Keratinocyte (primary cell): ENCODE measurements at regions not wholly inside any gene's neighbourhood (a gene's known extent, or its start where the extent isn't known, plus 50 kb on each side); places are given as distances from the start of the nearest gene placed in this dataset.

Experiments used
- CTCF ChIP-seq, 3 experiments: IDR thresholded peaks in 1 of 3; conservative IDR thresholded peaks in 1 of 3; optimal IDR thresholded peaks in 1 of 3; 2 replicates in 2 of 3; 3 replicates in 1 of 3; pipeline versions ENCODE3 to v1.5.1; 2011; ENCODE audit warnings: low read length in 3 of 3, mild to moderate bottlenecking in 3 of 3, moderate library complexity in 2 of 3, control low read depth in 1 of 3, inconsistent platforms in 1 of 3; ENCODE audit not compliant: insufficient read depth in 2 of 3; ENCODE audit errors: extremely low read depth in 1 of 3
- EZH2 ChIP-seq: IDR thresholded peaks from one replicate; pipeline ENCODE4 v1.6.1; 2012; ENCODE audit warnings: inconsistent platforms, mild to moderate bottlenecking, low read length, moderate library complexity

- TF ChIP-seq CTCF (optimal IDR thresholded peaks at IDR 0.05 in 1 of 3, IDR thresholded peaks at IDR 0.05 in 1 of 3, conservative IDR thresholded peaks at IDR 0.05 in 1 of 3; ENCODE audit: extremely low read depth in 1 of 3, insufficient read depth in 2 of 3, low read length in 3 of 3) (no peak), EZH2 (no peak)
These were observed 1096.6 kb downstream of the PCDH17 start for GRCh38 chr13:58728126-58728525.
